Panc1 (cell line): ENCODE measurements at regions not wholly inside any gene's neighbourhood (a gene's known extent, or its start where the extent isn't known, plus 50 kb on each side); places are given as distances from the start of the nearest gene placed in this dataset.

Experiments
- ATAC-seq: fragments of 200-7000 bp; cut with Tn5 transposase; 2 replicates; pipeline ENCODE4 v1.9.1; 2020; ENCODE audit warnings: mild to moderate bottlenecking, moderate library complexity
- BruUV-seq: library from RNA; stranded (reverse); fragments of 400-500 nt; replicated peaks from 2 replicates; lab custom pipeline; 2021; lab: Mats Ljungman, UMichigan
- CTCF ChIA-PET: fragments of 300-600 bp; sonication (Branson Sonifier 250); formaldehyde crosslinking; loops from one replicate; lab custom pipeline; 2022; ENCODE audit warnings: antibody characterized with exemption; lab: Charles Lee
- POLR2A ChIA-PET: fragments of 300-600 bp; sonication (Branson Sonifier 250); formaldehyde crosslinking; loops from one replicate; lab custom pipeline; 2022; ENCODE audit warnings: antibody characterized with exemption; lab: Charles Lee
- DNase-seq: peaks from one replicate; pipeline ENCODE4 v3.0.0-alpha.2; 2010; ENCODE audit warnings: low read depth, low spot score
- H3K27ac ChIP-seq: 2 replicates; pipeline ENCODE4 v1.5.1; 2011; ENCODE audit warnings: mild to moderate bottlenecking, low read length, inconsistent platforms
- H3K27me3 ChIP-seq: fragments of 200-500 bp; sonication (Bioruptor generic); 2 replicates; pipeline ENCODE4 v1.6.0; 2014; ENCODE audit warnings: low read length, inconsistent platforms; ENCODE audit not compliant: control insufficient read depth, insufficient read depth
- H3K36me3 ChIP-seq: fragments of 200-500 bp; sonication (Bioruptor generic); 2 replicates; pipeline ENCODE4 v1.5.1; 2014; ENCODE audit warnings: inconsistent platforms, mild to moderate bottlenecking, low read length, moderate library complexity; ENCODE audit not compliant: control insufficient read depth, insufficient read depth
- H3K4me1 ChIP-seq: 2 replicates; pipeline ENCODE4 v1.5.1; 2011; ENCODE audit warnings: inconsistent platforms, mild to moderate bottlenecking, low read length, moderate library complexity; ENCODE audit not compliant: control insufficient read depth, insufficient read depth
- H3K4me3 ChIP-seq, 2 experiments: 2 replicates each; pipeline ENCODE4 v1.5.1; 2011 to 2012; ENCODE audit warnings: low read depth in 2 of 2, low read length in 2 of 2, mild to moderate bottlenecking in 2 of 2, inconsistent platforms in 1 of 2, moderate library complexity in 1 of 2
- H3K9me3 ChIP-seq: fragments of 200-500 bp; sonication (Bioruptor generic); 2 replicates; pipeline ENCODE4 v1.5.1; 2014; ENCODE audit warnings: low read depth, mild to moderate bottlenecking, inconsistent platforms, low read length, moderate library complexity; ENCODE audit not compliant: control insufficient read depth, insufficient read depth
- CTCF ChIP-seq: fragments of 450-650 bp; IDR thresholded peaks from 2 replicates; pipeline ENCODE4 v1.5.1; 2017; ENCODE audit warnings: mild to moderate bottlenecking
- POLR2AphosphoS5 ChIP-seq: IDR thresholded peaks from 2 replicates; pipeline ENCODE4 v1.6.1; 2012; ENCODE audit warnings: mild to moderate bottlenecking, low read depth, low read length, moderate library complexity
- REST ChIP-seq, 2 experiments: IDR thresholded peaks; 2 replicates each; pipeline ENCODE4 v1.6.1; 2011 to 2012; ENCODE audit warnings: low read depth in 2 of 2, control low read depth in 1 of 2, low read length in 1 of 2, mild to moderate bottlenecking in 1 of 2, moderate library complexity in 1 of 2; ENCODE audit not compliant: insufficient read depth in 1 of 2
- SIN3A ChIP-seq: IDR thresholded peaks from 2 replicates; pipeline ENCODE4 v1.6.1; 2012; ENCODE audit warnings: low read depth, mild to moderate bottlenecking, low read length, moderate library complexity, borderline replicate concordance; ENCODE audit not compliant: insufficient read depth
- TCF7L2 ChIP-seq: IDR thresholded peaks from 2 replicates; pipeline ENCODE4 v1.6.1; 2011; ENCODE audit warnings: mild to moderate bottlenecking, low read depth, low read length, inconsistent platforms
- in situ Hi-C: cut with HindIII; loops from 2 replicates; pipeline ENCODE4 v1.10.0; 2016; ENCODE audit warnings: low sequenced_read_pairs, low pct_unique_long_range_greater_than_20kb
- intact Hi-C: fragments of 100-400 bp; cut with micrococcal nuclease; formaldehyde crosslinking; loops from one replicate; pipeline ENCODE4 v1.10.0; 2022; ENCODE audit not compliant: unreplicated experiment

GRCh38 chr6:27542485-27542884 lies 69.6 kb upstream of the ZNF184 start:
- no peak for TF ChIP-seq CTCF
- no peak for TF ChIP-seq SIN3A
- TF ChIP-seq POLR2AphosphoS5 = no peak
- no peak for TF ChIP-seq TCF7L2
- no peak for TF ChIP-seq REST (IDR thresholded peaks at IDR 0.05; ENCODE audit: insufficient read depth in 1 of 2, low read depth in 2 of 2, low read length in 1 of 2)
- ChIA-PET POLR2A (no interaction called here), CTCF (no interaction called here)
- H3K36me3 ChIP-seq = no peaks in the 10 kb centered on the region
- no peaks in the 10 kb centered on the region for H3K27me3 ChIP-seq
- in situ Hi-C loops = no loop called here
- H3K4me1 ChIP-seq = peaks cover 33% of the 10 kb centered on the region
- no peak overlapping the region for H3K4me3 ChIP-seq
- BruUV-seq = no TSS peak
- H3K9me3 ChIP-seq = no peaks in the 10 kb centered on the region
- no peak for DNase-seq
- ATAC-seq = no peak
- no peak overlapping the region for H3K27ac ChIP-seq
- intact Hi-C loops = no loop called here

GRCh38 chr6:27541933-27542297 lies 69.0 kb upstream of the ZNF184 start:
- H3K36me3 ChIP-seq = no peaks in the 10 kb centered on the region
- BruUV-seq = no TSS peak
- ChIA-PET CTCF (no interaction called here), POLR2A (no interaction called here)
- no peaks in the 10 kb centered on the region for H3K9me3 ChIP-seq
- DNase-seq = no peak
- H3K27ac ChIP-seq = no peak overlapping the region
- ATAC-seq = no peak
- in situ Hi-C loops (no loop called here), intact Hi-C loops (no loop called here)
- no peak for TF ChIP-seq CTCF
- TF ChIP-seq REST (IDR thresholded peaks at IDR 0.05; ENCODE audit: insufficient read depth in 1 of 2, low read depth in 2 of 2, low read length in 1 of 2) = no peak
- TF ChIP-seq SIN3A = no peak
- TF ChIP-seq TCF7L2 = no peak
- no peak for TF ChIP-seq POLR2AphosphoS5
- peaks cover 31% of the 10 kb centered on the region for H3K4me1 ChIP-seq
- no peak overlapping the region for H3K4me3 ChIP-seq
- no peaks in the 10 kb centered on the region for H3K27me3 ChIP-seq
